ENCODE measurements at regions not wholly inside any gene's neighbourhood (a gene's known extent, or its start where the extent isn't known, plus 50 kb on each side); places are given as distances from the start of the nearest gene placed in this dataset.

DNA sequence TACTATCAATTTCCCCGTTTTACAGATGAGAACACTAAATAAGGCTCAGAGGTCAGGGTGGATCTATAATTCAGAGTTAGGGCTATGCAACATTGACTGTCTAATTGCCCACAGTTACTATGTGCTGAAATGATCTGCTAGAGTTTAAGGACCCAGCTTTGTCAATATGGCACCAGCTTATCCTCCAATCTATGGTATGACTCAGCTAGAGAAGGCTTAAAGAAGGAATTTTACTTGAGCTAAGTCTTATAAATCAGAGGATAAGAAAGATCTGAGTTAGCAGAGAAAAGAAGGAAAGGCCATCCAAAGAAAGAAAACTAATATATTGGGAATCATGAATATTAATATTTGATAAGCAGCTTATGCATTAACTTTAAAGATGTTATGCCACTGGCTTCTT lies 78.1 kb downstream of the ASB9 start:
- no peak for DNase-seq

GRCh38 chrX:15188039-15188438 lies 81.8 kb downstream of the ASB9 start:
- DNase-seq = no peak

- DNase-seq = no peak
These were observed 92.6 kb downstream of the ASB9 start for GRCh38 chrX:15177316-15177715.

- DNase-seq = no peak
These were observed 96.5 kb downstream of the ASB9 start for GRCh38 chrX:15173411-15173810.

DNA sequence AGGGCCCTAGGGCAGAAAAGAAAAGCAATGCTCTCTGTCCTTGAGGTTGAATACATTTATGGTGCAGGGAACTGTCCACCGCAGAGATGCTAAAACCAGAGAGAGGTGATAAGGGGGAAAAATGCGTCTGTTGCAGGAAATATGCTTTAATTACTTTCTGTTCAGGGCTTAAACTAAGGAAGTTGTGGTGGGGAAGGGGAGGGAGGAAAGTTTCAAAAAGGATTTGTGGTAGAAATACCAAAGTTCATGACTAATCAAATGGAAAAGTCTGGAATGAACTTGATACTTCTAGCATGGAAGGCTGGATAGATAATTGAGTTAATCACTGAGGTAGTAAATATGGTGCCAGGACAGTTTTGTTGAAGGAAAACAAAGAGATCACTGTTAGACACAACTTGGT lies 99.0 kb downstream of the ASB9 start:
- no peak for DNase-seq

GRCh38 chrX:15167826-15168225 lies 102.1 kb downstream of the ASB9 start:
- no peak for DNase-seq

DNA sequence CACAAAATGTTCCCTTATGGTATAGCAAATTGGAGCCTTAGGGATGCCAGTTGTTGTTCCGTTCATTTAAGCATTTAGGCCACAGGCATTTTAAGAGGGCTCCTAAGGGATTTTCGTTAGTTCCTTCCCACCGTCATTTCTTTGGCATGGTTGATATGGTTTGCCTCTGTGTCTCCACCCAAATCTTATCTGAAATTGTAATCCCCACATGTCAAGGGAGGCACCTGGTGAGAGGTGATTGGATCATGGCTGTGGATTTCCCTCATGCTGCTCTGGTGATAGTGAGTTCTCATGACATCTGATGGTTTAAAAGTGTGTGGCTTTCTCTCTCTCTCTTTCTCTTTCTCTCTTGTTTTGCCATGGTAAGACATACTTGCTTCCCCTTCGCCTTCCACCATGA lies 104.1 kb downstream of the ASB9 start:
- no peak for DNase-seq

GRCh38 chrX:15163131-15163530 lies 106.8 kb downstream of the ASB9 start:
- DNase-seq = no peak

GRCh38 chrX:15160558-15161095 lies 109.3 kb downstream of the ASB9 start:
- DNase-seq = no peak

DNA sequence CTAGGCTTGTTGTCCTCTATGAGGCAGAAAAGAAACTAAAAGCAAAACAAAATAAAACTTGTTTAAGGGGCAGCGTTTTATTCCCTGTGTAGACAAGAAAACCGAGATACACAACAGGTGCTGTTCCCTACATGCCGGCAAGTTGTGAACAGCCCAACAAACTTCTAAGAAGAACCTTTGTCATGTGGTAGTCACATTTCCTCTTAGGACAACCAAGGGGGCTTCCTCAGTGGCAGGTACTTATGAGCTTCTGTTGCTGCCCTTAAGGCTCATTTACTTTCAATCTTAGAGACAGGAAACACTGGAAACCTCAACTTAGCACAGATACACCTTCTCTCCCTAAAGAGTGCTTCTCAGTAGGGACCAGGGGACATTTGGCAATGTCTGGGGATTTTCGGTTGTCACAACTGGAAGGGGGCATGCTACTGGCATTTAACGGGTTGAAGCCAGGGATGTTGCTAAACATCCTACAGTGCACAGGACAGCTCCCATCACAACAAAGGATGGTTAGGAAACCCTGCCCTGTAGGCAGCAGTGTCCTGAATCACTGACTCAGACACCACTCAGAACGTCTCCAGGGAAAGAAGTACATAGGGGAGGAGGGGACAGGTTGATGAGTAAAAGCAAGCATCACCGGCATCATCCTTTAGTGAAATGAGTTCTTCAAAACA lies 111.0 kb downstream of the ASB9 start:
- no peak for DNase-seq

DNA sequence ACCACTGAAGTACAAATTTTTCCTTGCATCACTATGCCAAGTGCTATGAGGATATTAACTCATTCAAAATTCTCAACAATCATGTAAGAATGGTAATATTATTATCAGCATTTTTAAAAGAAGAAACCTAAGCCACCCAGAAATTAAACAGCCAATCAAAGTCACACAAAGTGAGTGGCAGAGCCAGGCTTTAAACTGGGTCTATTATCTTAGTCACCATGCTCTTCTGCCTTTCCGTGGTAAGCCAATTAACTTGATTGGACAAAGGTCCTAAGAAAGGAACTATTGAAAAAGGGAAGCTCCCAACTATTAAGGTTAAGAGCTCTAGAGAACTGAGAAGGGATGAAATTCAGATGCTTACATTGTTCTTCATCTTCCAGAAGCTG lies 111.5 kb downstream of the ASB9 start:
- DNase-seq = no peak

DNA sequence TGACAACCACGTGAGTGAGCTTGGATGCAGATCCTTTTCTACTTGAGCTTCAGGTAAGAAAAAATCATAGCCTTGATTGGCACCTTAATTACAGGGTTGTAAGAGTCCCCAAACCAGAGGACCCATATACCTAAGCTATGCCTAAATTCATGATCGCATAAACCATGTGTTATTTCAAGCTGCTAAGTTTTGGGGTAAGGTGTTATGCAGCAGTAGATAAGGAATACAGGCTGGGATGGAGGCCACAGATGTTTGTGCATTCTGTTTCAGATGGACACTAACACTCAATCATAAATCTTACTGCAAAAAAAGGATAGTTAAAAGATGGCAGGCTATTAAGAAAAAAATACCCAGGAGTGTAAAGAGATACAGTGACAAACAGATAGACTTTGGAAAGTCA lies 112.3 kb downstream of the ASB9 start:
- no peak for DNase-seq

DNA sequence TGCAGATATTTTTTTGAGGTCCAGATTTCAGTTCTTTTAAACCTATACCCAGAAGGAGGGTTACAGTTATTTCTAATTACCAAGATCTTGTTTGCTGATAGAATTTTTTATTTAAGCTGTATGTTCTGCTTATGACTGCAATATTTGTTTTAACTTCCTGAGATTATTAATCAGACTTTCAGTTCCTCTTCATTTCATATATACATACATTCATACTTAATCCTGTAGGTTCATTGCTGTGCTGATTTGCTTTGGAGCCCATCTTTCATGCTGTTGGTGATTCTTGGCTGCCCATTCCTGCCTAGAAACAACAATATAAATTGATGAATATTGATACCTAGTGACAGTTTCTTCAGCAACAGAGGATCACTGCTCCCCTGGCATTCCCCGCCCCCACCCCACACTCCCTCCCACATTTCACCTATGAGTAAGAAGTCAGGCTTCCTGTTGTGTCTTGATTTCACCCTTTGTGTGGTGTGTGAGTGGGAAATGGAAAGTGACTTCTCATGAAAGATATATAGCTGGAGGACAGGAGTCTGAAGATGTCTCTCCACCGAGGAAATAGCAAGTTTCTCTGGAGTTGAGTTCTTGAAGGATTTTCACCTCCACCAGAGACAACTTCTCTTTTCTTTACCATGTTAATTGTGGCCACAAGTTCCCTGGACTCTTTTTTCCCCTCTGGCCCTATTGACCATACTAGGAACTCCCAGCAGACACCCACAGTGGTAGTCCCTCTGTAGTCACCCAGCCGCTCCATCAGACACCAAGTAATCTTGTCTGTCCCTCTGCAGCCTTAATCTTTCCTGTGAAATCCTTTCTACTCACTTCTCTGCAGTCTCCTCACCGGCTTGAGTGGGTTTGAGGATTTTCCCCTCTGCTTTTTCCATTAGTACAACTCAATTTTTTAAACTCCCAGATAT lies 118.4 kb downstream of the ASB9 start:
- no peak for DNase-seq

- DNase-seq = no peak
These were observed 119.3 kb downstream of the ASB9 start for GRCh38 chrX:15150586-15150985.

DNA sequence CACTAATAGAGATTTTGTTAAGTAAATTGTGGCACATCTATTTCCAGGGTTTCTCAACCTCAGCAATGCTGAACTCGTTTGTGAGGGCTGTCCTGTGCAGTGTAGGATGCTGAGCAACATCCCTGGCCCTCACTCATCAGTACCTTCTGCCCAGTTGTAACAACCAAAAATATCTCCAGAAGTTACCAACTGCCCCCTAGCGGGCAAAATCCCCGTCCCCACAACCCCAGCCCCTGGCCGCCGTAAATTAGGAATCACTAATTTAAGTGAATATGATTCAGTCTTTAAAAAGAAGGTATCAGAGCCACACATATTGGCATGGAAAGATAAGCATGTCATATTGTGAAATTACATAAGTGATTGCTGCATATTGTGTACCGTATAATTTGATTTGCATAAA lies 123.4 kb downstream of the ASB9 start:
- no peak for DNase-seq

DNA sequence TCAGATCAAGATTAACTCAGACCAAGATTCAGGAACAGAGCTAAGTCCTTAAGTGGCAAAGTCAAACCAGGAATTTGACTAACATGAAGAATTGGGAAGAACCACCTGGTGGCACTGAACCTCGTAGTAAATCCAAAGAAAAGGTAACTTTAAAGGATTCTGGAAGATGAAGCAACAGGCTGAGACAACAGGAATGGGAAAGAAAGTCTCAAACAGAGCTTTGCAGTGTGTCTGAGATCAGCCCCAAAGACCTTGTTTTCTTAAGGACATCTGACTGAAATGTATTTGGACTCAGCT lies 126.1 kb downstream of the ASB9 start:
- DNase-seq = no peak

DNA sequence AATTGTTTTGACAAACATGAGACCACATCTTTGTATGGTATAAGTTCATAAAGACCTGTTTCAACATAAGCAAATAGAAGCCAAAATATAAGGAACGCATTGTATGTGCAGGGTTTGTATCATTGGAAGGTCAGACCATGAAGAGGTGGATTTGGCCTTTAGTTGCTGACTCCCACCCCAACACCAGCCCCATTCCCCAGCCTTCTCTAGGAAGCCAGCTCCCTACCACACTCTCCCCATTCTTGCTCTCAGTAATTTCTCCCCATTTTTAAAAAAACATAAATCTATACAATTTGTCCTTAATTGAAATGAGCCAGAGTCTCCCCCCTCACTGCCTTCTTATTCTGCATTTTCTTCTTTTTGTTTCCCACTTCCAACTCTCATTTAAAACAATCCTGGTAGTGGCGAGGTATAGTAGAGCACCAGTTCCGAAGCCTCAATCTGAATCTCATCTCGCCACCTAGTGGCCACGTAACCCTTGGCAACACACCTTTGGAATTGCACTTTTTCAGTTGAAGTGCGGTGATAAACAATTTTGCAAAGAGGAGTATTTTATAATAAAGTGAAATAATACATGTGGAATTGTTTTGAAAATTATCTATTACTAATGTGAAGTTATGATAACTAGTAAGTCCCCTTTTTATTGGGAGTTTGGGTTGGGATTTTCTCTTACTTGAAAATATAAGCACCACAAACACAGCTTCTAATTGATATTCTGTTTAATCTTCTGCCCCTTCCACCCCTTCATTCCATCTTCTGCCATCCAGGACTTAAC lies 126.6 kb downstream of the ASB9 start:
- peak; percentile 4 for DNase-seq

DNA sequence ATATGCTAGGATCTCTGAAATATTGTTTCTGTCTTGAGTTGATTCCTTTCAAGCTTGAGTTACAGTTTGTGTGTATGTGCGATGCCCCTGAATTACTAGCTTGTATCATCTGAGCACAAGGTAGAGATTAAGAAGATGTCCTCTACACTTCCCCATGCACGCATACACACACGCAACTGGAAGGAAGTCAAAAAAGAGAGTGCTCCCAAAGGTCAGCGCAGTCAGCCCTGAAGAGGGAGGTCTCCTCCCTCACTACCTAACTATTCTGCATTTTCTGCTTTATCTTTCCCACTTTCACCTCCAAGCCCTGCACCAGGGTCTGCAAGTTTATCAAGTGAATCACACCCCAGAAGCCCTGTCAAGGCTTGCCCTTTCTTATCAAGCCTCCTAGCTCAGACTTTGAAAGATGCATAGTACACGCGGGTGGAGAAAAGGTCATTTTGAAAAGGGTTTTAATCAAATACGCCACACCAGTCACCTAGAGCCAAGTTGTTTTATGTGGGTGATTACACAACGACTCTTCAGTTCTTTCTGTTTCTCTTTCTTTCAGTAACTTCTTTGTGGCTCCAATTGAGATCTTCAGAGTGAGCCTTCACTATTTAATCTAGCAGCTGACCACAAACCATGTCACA lies 127.7 kb downstream of the ASB9 start:
- DNase-seq = no peak

DNA sequence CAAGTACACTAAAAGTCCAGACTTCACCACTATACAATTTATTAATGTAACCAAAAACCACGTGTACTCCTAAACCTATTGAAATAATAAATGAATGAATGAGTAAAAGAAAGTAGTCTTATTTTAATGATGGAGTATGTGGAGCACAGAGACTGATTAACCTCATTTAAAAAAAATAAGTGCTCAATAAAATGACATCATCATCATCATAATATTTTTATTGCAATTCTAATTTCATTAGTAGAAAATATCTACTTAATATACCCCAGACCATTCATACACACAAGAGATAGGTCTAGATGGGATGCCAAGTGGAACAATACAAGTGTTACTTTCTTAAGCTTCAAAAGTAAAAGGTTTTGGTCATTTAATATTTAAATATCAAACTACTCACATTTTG lies 133.1 kb downstream of the ASB9 start:
- DNase-seq = no peak

DNA sequence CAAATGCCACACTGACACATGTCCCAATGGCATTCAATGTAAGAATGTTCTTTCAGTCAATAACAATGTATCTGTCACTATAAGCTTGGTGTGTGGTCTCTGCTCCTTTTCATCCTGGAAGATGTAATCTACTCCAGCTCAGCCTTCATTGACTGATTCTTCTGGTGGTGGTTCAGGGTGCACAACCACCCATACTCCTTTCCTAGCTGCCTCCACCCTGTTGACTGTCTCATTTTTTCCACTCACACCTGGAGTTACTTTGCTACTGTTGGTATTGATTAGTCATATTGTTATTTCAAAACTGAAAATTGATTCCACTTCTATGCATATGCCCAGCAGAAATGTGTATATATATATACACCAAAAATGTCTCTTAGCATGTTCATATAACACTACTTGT lies 140.5 kb downstream of the ASB9 start:
- no peak for DNase-seq

DNA sequence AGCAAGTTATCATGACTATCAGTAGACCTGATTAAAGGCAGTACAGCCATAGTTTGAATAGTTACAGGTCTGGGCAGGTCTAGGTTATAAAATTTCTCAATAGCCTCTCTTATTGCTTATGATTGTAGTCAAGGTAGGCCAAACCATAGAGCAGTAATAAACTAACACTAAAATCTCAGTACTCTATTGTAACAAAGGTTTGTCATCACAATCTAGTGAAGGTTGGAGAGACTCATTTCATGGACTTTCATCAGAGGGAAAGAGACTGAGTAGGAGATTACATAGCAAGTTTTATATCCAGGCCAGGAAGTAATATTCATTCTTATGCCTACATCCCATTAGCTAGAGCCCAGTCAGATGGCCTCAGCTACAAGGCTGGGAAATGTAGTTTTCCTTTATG lies 141.0 kb downstream of the ASB9 start:
- DNase-seq = no peak

DNA sequence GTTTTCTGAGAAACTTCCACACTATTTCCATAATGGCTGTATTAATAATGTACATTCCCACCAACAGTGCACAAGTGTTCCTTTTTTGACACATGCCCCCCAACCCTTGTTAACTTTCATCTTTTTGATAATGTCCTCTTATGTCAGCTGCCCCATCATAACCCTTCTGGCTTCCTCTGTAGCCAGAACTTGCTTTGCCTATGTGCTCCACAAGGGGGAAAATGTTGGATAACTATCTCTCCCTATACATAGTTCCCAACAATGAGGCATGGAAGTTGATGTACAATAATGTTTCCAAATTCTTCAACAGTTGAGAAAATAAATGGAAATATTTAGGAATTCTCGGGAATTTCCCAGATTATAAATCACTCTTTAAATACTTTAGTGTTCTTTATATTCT lies 142.9 kb downstream of the ASB9 start:
- DNase-seq = no peak

GRCh38 chrX:15116900-15117299 lies 153.0 kb downstream of the ASB9 start:
- DNase-seq = no peak
